ENCODE measurements at regions not wholly inside any gene's neighbourhood (a gene's known extent, or its start where the extent isn't known, plus 50 kb on each side); places are given as distances from the start of the nearest gene placed in this dataset.

- TF ChIP-seq, protein P1, sequence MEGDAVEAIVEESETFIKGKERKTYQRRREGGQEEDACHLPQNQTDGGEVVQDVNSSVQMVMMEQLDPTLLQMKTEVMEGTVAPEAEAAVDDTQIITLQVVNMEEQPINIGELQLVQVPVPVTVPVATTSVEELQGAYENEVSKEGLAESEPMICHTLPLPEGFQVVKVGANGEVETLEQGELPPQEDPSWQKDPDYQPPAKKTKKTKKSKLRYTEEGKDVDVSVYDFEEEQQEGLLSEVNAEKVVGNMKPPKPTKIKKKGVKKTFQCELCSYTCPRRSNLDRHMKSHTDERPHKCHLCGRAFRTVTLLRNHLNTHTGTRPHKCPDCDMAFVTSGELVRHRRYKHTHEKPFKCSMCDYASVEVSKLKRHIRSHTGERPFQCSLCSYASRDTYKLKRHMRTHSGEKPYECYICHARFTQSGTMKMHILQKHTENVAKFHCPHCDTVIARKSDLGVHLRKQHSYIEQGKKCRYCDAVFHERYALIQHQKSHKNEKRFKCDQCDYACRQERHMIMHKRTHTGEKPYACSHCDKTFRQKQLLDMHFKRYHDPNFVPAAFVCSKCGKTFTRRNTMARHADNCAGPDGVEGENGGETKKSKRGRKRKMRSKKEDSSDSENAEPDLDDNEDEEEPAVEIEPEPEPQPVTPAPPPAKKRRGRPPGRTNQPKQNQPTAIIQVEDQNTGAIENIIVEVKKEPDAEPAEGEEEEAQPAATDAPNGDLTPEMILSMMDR (IDR thresholded peaks at IDR 0.05): no peak
- TF ChIP-seq POLR2A (IDR thresholded peaks at IDR 0.05; ENCODE audit: low read depth): no peak
Measured at GRCh38 chr2:200208041-200208440, 98.5 kb upstream of the SPATS2L start.

Measured in esophagus muscularis mucosa (tissue), 3 donors.